RWPE2 (cell line): ENCODE measurements at regions not wholly inside any gene's neighbourhood (a gene's known extent, or its start where the extent isn't known, plus 50 kb on each side); places are given as distances from the start of the nearest gene placed in this dataset.

Source experiments
- ATAC-seq: fragments of 200-7000 bp; cut with Tn5 transposase; 3 replicates; pipeline ENCODE4 v1.9.1; 2021; ENCODE audit warnings: low read depth
- DNase-seq: peaks from one replicate; pipeline ENCODE4 v3.0.0-alpha.2; 2020; ENCODE audit warnings: low spot score
- H3K27ac ChIP-seq: fragments of 450-650 bp; 2 replicates; pipeline ENCODE4 v1.5.1; 2017; ENCODE audit warnings: mild to moderate bottlenecking; ENCODE audit not compliant: poor library complexity, severe bottlenecking
- H3K27me3 ChIP-seq: fragments of 250-450 bp; sonication (Bioruptor Pico); 2 replicates; pipeline ENCODE4 v1.5.1; 2021; ENCODE audit warnings: mild to moderate bottlenecking, moderate library complexity; ENCODE audit not compliant: insufficient read depth, poor library complexity, severe bottlenecking
- H3K36me3 ChIP-seq: fragments of 250-450 bp; sonication (Bioruptor Pico); 2 replicates; pipeline ENCODE4 v1.5.1; 2020; ENCODE audit warnings: low read depth, mild to moderate bottlenecking, moderate library complexity
- H3K4me1 ChIP-seq: fragments of 250-450 bp; sonication (Bioruptor Pico); 2 replicates; pipeline ENCODE4 v1.5.1; 2021; ENCODE audit warnings: mild to moderate bottlenecking, moderate library complexity; ENCODE audit not compliant: insufficient read depth, poor library complexity, severe bottlenecking
- H3K4me3 ChIP-seq: fragments of 250-450 bp; sonication (Bioruptor Pico); 2 replicates; pipeline ENCODE4 v1.5.1; 2021; ENCODE audit warnings: mild to moderate bottlenecking, moderate library complexity; ENCODE audit not compliant: severe bottlenecking
- H3K9me3 ChIP-seq: fragments of 250-450 bp; sonication (Bioruptor Pico); 2 replicates; pipeline ENCODE4 v1.5.1; 2021; ENCODE audit warnings: mild to moderate bottlenecking, moderate library complexity; ENCODE audit not compliant: severe bottlenecking
- TF ChIP-seq, protein P1 (sequence below): fragments of 450-650 bp; IDR thresholded peaks from one replicate; pipeline ENCODE4 v1.5.1; 2017; ENCODE audit warnings: mild to moderate bottlenecking, moderate library complexity; ENCODE audit not compliant: poor library complexity, severe bottlenecking

DNA sequence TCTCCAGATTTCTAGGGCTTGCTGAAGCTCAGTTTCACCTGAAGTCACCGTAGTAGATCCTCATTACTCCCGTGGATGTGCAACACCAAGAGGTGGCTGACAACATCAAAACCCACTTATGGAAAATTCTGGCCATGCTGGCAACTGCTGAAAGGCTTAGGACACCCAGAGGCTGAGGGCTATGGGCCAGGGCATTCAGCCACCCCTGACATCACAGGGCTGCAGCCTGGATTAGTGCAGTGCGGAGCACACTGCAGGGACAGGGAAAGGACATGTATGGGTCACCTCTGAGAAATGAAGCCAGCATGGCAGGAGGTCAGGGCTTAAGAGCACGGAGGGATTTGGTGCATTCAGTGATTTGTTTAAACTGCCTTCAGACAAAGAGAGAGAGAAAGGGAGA, 300.6 kb downstream of the TDRD15 start:
- H3K27ac ChIP-seq = no peak overlapping the region
- DNase-seq = no peak
- no peaks in the 10 kb centered on the region for H3K27me3 ChIP-seq
- TF ChIP-seq, protein P1, sequence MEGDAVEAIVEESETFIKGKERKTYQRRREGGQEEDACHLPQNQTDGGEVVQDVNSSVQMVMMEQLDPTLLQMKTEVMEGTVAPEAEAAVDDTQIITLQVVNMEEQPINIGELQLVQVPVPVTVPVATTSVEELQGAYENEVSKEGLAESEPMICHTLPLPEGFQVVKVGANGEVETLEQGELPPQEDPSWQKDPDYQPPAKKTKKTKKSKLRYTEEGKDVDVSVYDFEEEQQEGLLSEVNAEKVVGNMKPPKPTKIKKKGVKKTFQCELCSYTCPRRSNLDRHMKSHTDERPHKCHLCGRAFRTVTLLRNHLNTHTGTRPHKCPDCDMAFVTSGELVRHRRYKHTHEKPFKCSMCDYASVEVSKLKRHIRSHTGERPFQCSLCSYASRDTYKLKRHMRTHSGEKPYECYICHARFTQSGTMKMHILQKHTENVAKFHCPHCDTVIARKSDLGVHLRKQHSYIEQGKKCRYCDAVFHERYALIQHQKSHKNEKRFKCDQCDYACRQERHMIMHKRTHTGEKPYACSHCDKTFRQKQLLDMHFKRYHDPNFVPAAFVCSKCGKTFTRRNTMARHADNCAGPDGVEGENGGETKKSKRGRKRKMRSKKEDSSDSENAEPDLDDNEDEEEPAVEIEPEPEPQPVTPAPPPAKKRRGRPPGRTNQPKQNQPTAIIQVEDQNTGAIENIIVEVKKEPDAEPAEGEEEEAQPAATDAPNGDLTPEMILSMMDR = no peak
- H3K36me3 ChIP-seq = no peaks in the 10 kb centered on the region
- H3K4me1 ChIP-seq = no peaks in the 10 kb centered on the region
- no peak for ATAC-seq
- no peak overlapping the region for H3K4me3 ChIP-seq
- no peaks in the 10 kb centered on the region for H3K9me3 ChIP-seq

DNA sequence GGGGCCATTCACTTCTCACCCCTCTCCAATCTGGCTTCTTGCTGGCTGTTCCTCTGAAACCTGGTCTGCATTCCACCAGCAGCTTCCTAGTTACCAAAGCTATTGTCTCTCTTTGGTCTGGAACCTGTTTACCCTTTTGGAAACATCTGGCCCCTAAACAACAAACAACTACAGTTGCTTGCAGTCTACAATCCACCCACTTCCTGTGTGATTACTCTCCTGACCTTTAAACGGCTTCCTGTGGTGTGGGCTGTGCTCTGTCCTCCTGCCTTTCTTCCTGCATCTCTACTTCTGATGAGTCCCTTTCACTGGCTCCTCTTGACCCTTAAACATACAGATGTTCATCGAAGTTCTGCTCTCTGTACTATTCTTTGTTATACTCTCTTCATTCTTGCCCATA, 303.8 kb downstream of the TDRD15 start:
- DNase-seq (no peak), ATAC-seq (no peak)
- Histone ChIP-seq H3K4me3 (no peak overlapping the region), H3K36me3 (no peaks in the 10 kb centered on the region), H3K27ac (no peak overlapping the region), H3K4me1 (no peaks in the 10 kb centered on the region), H3K27me3 (no peaks in the 10 kb centered on the region), H3K9me3 (no peaks in the 10 kb centered on the region)
- TF ChIP-seq, protein P1 = no peak

DNA sequence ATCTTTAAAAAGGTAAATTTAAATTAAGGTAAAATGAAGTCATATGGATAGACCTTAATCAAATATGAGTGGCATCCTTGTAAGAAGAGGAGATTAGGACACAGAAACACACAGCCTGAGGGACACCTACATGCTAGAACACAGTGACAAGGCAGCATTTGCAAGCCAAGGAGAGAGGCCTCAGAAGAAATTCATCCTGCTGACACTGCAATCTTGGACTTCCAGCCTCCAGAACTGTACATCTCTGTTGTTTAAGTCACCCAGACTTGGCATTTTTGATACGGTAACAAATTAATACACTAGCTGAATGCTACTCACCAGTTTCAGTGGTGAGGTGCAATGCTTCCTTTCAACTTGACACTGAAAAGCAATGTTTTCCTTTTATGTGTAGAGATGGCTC, 305.0 kb downstream of the TDRD15 start:
- no peaks in the 10 kb centered on the region for H3K4me1 ChIP-seq
- no peaks in the 10 kb centered on the region for H3K36me3 ChIP-seq
- H3K9me3 ChIP-seq = no peaks in the 10 kb centered on the region
- H3K4me3 ChIP-seq = no peak overlapping the region
- TF ChIP-seq, protein P1 = no peak
- H3K27ac ChIP-seq = no peak overlapping the region
- no peaks in the 10 kb centered on the region for H3K27me3 ChIP-seq
- no peak for ATAC-seq
- DNase-seq = no peak

DNA sequence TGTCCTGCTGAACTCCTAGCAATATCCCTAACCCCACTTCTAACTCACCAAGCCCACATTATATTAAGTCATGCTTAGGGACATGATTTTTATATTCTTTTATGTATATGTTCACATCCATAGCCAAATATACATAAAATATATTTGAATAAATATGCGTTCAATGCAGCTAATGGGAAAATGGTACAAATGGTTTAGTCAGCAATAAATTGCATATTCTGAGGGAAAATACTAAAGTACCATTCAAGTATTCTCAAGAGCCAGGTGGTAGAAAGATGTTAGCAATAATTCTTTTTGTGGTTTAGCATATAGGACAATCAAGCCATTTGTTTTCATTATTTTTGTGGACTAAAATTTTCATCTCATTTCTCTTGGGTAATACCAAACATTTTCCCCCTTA, 306.0 kb downstream of the TDRD15 start:
- no peaks in the 10 kb centered on the region for H3K4me1 ChIP-seq
- TF ChIP-seq, protein P1 = no peak

DNA sequence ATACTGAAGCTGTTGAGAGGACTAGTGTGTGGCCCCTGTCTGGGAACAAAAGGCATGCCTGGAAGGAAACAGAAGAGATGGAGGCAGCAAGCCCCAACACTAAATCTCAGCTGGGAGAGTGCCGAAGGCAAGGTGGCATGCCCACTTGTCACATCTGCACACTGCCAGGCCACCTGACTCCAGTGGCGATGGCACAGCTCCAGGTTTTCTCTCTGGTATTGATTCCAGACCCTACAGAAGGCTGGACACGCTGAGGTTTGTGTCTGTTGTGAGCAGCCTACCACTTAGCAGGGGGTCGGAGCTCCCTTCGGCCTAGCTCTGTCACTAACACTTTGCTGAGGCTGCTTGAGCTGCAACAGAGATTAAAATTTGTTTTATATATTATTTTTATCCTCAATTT, 307.3 kb downstream of the TDRD15 start:
- no peaks in the 10 kb centered on the region for H3K27me3 ChIP-seq
- ATAC-seq (no peak), DNase-seq (no peak)
- no peaks in the 10 kb centered on the region for H3K36me3 ChIP-seq
- H3K4me1 ChIP-seq = no peaks in the 10 kb centered on the region
- TF ChIP-seq, protein P1 = no peak
- H3K4me3 ChIP-seq = no peak overlapping the region
- H3K9me3 ChIP-seq = no peaks in the 10 kb centered on the region
- H3K27ac ChIP-seq = no peak overlapping the region

More for the DNA sequence above, 306.0 kb downstream of the TDRD15 start:
- no peak for ATAC-seq
- H3K4me3 ChIP-seq = no peak overlapping the region
- H3K9me3 ChIP-seq = no peaks in the 10 kb centered on the region
- no peak overlapping the region for H3K27ac ChIP-seq
- no peaks in the 10 kb centered on the region for H3K27me3 ChIP-seq
- DNase-seq = no peak
- no peaks in the 10 kb centered on the region for H3K36me3 ChIP-seq
